Right kidney (tissue), 1 donor: ENCODE measurements at regions not wholly inside any gene's neighbourhood (a gene's known extent, or its start where the extent isn't known, plus 50 kb on each side); places are given as distances from the start of the nearest gene placed in this dataset.
"Not testable (repeated sequence)": the region's sequence is repeated elsewhere in the genome, so short reads cannot be mapped to it uniquely, and the experiment has no call there.

Source experiments
- DNase-seq: peaks from one replicate; pipeline ENCODE4 v3.0.0-alpha.2; 2016

- DNase-seq: no peak
Measured at GRCh38 chr2:195299600-195299999, 357.4 kb upstream of the SLC39A10 start.

DNA sequence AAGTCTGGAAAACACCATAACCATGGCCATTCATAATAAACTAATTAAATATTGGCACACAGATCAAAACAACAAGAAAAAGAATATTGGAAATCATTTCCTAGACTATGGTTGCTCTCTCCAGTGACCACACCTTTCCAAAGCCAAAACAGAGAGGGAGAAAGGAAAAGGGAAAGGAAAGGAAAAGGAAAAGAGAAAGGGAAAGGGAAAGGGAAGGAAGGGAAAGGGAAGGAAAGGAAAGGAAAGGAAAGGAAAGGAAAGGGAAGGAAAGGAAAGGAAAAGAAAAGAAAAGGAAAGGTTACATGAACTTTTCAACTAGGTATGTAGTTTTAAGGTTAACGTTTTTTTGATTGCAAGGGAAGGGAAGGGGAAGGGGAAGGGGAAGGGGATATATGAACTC is 360.5 kb upstream of the SLC39A10 start:
- no peak for DNase-seq

GRCh38 chr2:195289081-195289480 is 367.9 kb upstream of the SLC39A10 start:
- DNase-seq: no peak

- no peak for DNase-seq
Measured at GRCh38 chr2:195279840-195280427, 377.1 kb upstream of the SLC39A10 start.

DNA sequence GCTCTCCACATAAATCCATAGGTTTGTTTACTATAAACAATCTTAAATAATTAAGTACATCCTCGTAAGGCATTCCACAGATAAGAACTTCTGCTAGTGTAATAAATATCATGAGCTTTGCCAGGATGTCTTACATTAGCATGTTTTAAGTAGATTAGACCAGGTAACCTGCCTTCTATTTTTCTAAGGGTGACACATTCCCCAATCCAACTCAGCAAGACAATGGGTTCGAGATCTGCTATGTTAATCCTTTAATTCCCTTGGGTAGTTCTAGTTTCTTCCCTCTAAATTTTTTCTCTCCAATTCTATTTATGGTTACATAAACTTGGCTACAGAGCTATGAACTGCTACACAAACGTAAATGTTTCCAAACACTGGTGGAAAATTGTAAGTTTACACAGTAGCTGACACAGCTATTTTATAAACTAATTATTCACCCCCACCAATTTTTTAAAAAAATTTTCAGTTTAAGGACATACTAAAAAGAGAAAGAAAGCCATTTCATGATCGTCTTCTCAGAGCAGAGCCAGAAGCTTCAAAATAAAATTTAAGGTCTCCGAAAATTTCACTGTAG is 386.5 kb upstream of the SLC39A10 start:
- DNase-seq: peak; percentile 2

- DNase-seq: no peak
Measured at GRCh38 chr2:195269220-195269619, 387.8 kb upstream of the SLC39A10 start.

GRCh38 chr2:195257979-195258378 is 399.0 kb upstream of the SLC39A10 start:
- DNase-seq: no peak

- no peak for DNase-seq
Measured at GRCh38 chr2:195252018-195252417, 405.0 kb upstream of the SLC39A10 start.

DNA sequence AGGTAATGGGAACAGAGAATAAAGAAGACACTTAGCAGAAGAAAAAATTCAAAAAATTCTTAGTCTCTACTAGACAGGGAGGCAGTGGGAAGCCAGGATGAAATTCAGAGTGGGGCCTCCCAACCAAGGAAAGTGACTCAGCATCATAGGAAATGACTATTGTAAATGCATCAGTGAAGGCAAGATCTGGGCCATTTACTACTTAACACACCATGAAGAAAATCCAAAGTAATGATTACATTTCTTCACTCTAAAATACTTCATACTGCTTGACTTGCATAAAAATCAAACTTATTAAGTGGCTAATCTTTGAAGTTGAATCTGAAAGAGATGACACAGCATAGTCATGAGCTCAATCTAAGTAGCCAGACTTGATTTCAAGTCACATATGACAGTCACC is 405.8 kb upstream of the SLC39A10 start:
- no peak for DNase-seq

DNA sequence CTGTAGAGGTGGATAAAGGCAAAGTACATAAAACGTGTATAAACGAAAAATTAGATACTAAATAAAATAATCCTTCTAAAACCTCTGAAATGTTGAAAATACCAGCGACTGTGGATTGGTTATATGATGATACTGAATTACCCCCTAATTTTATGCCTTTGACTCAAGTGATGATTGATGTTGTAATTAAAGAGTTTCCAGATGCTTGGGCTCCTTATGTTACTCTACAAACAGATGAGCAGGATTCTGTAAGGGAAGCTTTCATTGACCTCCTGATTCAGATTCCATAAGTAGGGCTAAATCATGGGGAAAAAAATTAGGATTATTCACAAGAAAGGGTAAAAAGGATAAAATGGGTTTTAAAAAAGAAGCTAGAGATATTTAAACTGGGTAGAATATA is 418.2 kb upstream of the SLC39A10 start:
- DNase-seq: no peak

- DNase-seq: no peak
Measured at GRCh38 chr2:195238379-195238778, 418.6 kb upstream of the SLC39A10 start.

DNA sequence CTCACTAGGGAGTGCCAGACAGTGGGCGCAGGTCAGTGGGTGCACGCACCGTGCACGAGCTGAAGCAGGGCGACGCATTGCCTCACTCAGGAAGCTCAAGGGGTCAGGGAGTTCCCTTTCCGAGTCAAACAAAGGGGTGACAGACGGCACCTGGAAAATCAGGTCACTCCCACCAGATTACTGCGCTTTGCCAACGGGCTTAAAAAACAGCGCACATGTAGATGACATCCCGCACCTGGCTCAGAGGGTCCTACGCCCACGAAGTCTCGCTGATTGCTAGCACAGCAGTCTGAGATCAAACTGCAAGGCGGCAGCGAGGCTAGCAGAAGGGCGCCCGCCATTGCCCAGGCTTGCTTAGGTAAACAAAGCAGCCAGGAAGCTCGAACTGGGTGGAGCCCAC is 428.5 kb upstream of the SLC39A10 start:
- not testable (repeated sequence) for DNase-seq

- DNase-seq: no peak
Measured at GRCh38 chr2:195214072-195214471, 443.0 kb upstream of the SLC39A10 start.

DNA sequence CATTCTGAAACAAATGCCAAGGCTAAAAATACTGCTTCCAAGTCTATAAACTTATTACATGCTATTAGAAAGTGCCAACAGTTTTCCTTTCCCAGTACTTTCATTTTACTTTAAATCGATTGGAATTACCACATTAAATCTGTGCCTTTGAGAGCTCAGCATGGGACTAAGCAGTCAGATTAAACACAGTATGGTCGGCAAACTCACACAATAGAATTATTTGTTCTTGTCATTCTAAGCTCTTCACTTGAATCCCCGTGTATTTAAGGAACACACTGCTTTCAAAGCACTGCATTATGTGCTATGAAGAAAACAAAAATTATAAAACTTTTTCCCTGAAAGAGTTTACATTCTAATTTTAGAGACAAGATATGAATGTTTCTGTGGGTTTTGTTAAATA is 444.4 kb upstream of the SLC39A10 start:
- DNase-seq: no peak

DNA sequence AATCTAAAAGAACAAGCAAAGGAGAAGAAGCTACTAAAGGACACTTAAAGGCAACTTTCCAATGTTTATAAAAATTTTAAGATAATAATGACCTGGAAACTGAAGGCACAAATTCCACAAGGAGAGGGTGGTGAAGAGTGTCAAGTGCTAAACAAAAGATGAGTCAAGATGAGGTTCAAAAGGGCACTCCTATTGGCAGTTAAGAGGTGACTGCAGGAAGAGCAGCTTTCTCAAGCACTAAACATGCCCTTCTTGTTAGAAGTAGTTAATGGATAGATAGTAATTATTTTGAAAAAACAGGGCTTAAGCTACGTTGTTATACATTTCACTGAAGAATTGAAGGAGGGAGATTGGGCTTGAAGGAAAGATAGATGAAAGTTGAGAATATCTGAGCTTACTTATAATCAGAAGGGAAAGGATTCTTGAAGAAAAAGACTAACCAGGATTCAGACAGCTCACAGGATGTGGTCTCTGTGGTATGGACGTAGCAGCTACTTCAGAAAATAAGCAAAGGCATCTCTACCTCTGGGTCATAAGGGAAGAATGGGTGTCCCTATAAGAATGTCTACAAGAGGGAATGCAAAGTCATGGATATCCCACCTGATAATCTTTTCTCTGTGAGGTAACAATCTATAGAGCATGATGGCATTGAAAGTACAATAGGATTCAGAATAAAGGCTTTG is 454.7 kb upstream of the SLC39A10 start:
- DNase-seq: no peak

DNA sequence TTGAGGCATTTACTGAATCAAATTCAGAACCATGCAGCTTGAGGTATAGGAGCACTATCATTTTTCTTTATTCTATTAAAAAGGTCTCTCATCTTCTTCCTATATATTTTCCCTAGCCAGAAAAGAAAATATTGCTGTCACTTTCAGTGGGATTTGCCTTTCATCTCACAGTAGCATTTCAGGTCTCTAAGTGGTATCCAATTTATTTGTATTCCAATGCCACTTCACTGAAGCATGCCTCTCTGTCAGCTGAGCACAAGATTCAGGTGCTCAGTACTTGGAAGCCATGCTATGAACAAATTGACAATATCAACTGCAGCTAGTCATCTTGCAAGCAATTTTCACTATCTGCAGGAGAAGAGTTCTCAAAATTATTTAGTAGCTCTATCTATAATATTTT is 457.2 kb upstream of the SLC39A10 start:
- DNase-seq: no peak

DNA sequence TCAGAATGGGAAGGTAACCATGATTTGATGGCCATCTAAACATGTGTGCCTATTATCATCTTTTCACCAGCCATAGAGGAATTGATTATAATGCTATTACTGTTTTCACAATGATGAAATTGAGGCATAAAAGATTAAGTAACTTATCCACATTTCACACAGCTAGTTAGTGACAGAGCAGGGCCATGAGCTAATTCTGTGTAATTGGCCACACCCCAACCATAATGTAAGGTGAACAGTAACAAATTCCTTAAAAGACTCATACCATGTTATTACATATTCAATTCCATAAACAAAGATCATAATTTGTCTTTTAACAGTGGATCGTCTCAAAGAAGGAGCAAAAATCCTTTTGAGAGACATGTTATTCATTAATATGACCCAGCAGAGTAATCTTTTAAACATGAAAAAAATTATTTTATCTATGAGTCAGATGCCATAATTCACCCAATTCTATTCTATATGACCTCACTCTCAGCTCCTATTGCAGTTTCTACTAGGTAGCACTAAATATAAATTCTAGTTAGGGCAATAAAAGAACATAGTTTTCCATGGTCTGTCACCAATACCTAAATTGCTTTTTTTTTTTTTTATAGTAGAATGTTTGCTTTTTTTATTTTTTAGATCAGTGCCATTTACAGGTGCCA is 475.8 kb upstream of the SLC39A10 start:
- no peak for DNase-seq

GRCh38 chr2:195168369-195168768 is 488.7 kb upstream of the SLC39A10 start:
- no peak for DNase-seq

GRCh38 chr2:195164930-195165329 is 492.1 kb upstream of the SLC39A10 start:
- DNase-seq: no peak

GRCh38 chr2:195162918-195163317 is 494.1 kb upstream of the SLC39A10 start:
- no peak for DNase-seq

- DNase-seq: no peak
Measured at GRCh38 chr2:195162194-195162593, 494.8 kb upstream of the SLC39A10 start.

- no peak for DNase-seq
Measured at GRCh38 chr2:195160963-195161362, 496.1 kb upstream of the SLC39A10 start.

- no peak for DNase-seq
Measured at GRCh38 chr2:195151711-195152110, 505.3 kb upstream of the SLC39A10 start.

- DNase-seq: no peak
Measured at GRCh38 chr2:195150819-195151218, 506.2 kb upstream of the SLC39A10 start.
